ENCODE measurements at regions not wholly inside any gene's neighbourhood (a gene's known extent, or its start where the extent isn't known, plus 50 kb on each side); places are given as distances from the start of the nearest gene placed in this dataset.
A peak's percentile ranks its signal among the peaks of the same experiment; 100 is the strongest.
"Not testable (repeated sequence)": the region's sequence is repeated elsewhere in the genome, so short reads cannot be mapped to it uniquely, and the experiment has no call there.

DNA sequence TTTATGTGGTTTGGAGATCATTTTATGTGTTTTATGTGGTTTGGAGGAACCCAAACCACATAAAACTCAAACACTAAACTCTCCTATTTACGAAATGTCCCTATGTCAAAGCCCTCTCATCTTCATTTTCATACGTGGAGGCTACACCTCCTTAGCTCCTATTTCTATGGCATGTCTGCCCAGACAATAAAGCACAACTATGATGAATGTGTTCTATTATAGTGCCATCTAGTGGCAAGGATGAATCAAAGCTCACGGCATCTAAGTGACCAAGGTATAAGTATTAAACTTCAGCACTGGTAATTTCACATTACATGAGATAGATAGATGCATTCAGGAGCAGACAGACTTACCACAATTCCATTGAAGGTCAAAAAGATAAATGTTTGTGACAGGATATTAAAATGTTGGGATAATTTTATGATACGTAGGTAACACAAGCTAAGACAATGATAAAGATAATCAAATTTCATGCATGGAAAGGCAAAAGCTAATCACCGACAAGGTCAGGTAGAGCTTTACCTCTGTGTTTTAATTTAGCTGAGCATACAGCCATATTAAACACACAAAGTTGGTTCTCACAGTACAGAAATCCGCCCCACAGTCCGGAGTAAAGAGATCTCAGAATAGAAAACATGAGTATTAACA lies 130.6 kb upstream of the FHIT start:
- DNase-seq: peak; percentile 4

GRCh38 chr3:61387817-61388216 lies 136.6 kb upstream of the FHIT start:
- no peak for DNase-seq

- not testable (repeated sequence) for DNase-seq
These were observed 142.3 kb upstream of the FHIT start for GRCh38 chr3:61393480-61393947.

- DNase-seq: no peak
These were observed 150.1 kb upstream of the FHIT start for GRCh38 chr3:61401359-61401758.

DNA sequence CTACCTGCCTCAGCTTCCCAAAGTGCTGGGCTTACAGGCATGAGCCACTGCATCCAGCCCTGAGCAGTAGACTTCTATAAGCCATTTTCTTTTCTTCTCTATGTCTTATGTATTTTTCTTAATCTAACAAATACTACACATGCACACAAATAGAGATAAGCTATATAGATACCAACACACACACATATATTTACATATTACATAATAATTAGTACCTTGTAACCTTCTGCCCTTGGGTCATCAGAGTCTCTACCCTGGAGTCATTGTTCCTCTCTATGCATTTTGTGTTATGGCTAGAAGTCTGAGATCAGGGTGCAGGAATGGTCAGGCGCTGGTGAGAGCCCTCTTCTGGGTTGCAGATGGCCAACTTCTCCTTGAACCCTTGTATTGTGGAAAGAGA lies 154.0 kb upstream of the PTPRG start:
- DNase-seq: no peak

GRCh38 chr3:61409638-61410037 lies 151.7 kb upstream of the PTPRG start:
- DNase-seq: no peak

- not testable (repeated sequence) for DNase-seq
These were observed 151.0 kb upstream of the PTPRG start for GRCh38 chr3:61410358-61410757.

DNA sequence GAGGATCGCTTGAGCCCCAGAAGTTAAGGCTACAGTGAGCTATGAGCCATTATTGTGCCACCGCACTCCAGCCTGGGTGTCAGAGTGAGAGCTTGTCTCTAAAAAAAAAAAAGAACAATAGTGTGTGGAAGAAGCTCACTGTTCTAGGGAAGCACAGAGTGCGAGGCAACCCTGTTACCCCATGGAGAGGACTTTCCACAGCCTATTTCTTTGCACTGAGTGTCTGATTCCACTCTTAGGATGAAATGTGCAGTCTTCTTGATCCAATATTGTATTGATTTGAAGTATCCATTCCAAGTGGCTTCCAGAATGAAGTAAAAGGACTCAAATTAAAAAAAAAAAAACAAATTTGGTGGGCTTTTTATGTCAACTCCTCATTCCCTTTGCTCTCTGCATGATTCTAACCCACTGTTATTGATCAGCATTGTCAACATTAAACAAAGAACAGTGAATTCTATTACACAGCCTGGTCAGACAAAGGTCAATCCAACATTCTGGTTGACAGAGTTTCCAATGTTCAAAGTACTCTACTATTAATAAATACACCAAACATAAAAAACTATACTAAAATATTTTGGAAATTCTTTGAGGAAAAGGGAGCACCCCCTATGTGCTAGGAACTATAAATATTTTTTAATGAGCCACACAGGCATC lies 150.2 kb upstream of the PTPRG start:
- no peak for DNase-seq

- no peak for DNase-seq
These were observed 146.9 kb upstream of the PTPRG start for GRCh38 chr3:61414456-61414855.

GRCh38 chr3:61415201-61415600 lies 146.2 kb upstream of the PTPRG start:
- no peak for DNase-seq

DNA sequence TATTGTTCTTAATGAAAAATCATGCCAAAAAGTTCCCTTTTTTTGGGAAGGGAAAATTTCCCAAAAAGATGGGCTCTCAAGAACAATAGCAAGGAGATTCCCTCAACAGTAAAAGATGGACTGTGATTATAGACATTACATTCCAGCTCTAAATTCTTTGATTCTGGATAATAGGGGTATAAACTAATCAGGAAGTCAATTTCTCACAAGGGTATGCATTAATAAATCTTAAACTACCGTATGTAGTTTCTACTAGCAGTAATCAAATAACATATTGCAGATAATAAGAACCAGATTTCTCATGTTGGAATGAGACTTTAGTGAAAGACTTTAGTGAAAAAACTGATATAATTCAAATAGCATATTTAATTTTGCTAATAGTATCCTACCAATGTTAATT lies 144.8 kb upstream of the PTPRG start:
- DNase-seq: no peak

GRCh38 chr3:61417352-61417751 lies 144.0 kb upstream of the PTPRG start:
- no peak for DNase-seq

DNA sequence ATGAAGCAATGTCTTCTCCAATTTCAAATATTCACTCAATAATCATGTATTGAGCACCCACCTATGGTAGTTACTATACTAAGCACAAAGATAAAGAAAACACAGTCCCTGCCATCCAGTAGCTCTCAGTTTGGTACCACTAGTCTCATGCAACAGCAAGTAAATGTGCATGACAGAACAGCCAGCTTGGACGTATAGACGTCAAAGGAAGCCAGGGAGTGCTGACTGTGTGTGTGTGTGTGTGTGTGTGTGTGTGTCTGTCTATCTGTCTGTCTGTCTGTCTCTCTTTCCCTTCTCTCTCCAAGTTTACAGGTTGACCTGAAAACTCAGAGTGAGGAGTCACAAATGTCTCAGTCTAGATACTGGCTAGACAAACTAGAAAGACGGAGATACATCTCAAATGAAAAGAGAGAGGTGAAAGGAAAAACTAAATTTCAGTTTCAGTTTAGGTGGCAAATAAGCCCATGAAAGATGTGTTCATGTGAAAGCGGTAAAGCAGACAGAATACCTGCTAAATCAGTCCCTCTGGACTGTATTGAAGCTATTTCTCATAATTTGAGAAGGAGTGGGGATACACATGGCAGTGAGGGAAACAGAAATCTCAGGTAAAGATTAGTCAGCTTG lies 141.1 kb upstream of the PTPRG start:
- no peak for DNase-seq

DNA sequence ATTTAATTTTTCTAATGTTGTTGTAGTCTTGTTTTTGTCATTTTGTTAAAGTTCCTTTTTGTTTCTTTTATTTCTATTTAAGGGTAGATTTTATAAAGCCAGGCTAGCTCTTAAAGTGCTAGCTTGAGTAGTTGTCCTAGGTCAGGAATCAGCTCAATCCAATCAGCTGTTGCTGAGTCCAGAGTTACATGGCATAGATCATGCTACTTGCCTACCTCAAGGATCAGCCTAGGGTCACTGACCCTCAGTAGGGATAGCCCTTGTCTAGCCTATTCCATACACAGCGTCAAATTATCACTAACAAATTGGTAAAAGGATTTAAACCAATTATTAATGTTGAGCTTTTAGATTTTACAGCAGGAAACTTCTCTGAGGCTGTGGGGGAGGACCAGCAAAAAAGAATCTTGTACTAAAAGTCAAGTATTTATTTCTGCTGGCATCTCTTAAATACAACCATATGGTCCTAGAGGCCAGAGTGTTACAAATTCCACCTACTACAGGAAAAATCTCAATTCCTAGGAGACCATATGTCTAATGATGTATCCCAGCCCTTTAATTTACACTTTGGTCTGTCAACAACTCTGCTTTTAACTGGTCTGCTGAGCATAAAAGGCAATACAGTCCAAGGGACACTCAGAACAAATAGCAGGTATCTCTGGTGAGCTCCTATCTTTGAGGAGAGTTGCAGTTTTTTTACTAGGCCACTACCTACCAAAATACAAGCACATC lies 138.3 kb upstream of the PTPRG start:
- no peak for DNase-seq

GRCh38 chr3:61425356-61425755 lies 136.0 kb upstream of the PTPRG start:
- DNase-seq: no peak

DNA sequence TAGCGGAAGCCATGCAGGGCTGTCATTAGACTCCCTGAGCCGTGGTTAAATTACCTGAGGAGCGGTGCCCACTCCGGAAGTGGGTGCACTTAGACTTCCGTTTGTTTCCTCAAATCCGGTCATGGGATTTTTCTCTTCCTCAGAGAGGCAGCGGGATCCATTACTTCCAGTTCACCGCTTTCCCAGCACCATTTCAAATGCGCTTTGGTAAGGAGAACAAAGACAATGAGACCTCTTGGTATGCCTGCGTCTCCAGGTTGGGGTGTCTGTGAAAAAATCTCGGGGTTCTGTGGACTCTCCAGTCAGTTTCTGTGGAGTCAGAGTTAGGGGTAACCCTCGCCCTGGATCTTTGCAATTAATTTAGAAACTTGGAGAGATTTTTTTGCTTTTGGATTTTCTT lies 132.3 kb upstream of the PTPRG start:
- no peak for DNase-seq

DNA sequence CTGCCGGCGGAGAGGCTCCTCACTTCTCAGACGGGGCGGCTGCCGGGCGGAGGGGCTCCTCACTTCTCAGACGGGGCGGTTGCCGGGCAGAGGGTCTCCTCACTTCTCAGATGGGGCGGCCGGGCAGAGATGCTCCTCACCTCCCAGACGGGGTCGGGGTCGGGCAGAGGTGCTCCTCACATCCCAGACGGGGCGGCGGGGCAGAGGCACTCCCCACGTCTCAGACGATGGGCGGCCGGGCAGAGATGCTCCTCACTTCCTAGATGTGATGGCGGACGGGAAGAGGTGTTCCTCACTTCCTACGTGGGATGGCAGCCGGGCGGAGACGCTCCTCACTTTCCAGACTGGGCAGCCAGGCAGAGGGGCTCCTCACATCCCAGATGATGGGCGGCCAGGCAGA lies 126.5 kb upstream of the PTPRG start:
- DNase-seq: not testable (repeated sequence)

- DNase-seq: not testable (repeated sequence)
These were observed 126.0 kb upstream of the PTPRG start for GRCh38 chr3:61435361-61435760.

GRCh38 chr3:61438253-61439121 lies 122.9 kb upstream of the PTPRG start:
- DNase-seq: no peak

DNA sequence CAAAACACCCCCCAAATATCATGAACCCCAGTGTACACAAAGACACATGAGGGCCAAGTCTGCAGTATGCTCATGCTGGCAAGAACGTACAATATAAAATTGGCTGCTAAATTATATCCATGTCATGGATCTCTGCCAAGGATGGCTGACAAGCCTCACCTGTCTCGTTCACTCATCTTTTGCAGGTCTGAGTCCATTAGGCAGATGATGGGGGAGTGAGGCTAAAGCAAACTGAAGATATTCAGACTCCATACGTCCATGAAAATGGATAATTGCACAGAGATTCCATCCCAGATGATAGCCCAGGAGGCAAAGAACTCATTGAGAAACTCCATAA lies 122.3 kb upstream of the PTPRG start:
- DNase-seq: no peak

- DNase-seq: no peak
These were observed 118.7 kb upstream of the PTPRG start for GRCh38 chr3:61442696-61443095.

DNA sequence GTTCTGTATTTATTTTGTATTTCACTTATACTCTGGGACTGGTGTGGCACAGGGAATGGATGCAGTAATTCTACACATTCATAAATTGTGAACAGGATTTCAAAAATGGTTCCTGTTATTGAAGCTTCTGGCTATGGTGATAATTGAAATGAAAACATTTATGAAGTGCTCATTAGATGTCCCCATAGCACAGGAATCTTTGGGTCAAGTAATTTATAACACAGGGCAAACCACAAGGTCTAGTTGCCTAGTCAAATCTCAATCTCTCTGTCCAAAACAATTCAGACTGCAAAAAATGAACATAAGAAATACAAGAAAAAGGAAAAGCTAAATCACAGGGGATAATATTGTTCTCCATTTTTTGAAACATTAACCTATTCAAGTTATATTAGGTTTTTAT lies 117.5 kb upstream of the PTPRG start:
- no peak for DNase-seq

- no peak for DNase-seq
These were observed 116.6 kb upstream of the PTPRG start for GRCh38 chr3:61444782-61445181.
